Progenitor cell of endocrine pancreas (in vitro differentiated cells): ENCODE measurements at regions not wholly inside any gene's neighbourhood (a gene's known extent, or its start where the extent isn't known, plus 50 kb on each side); places are given as distances from the start of the nearest gene placed in this dataset.

ENCODE experiments used
- DNase-seq: peaks from one replicate; pipeline ENCODE4 v3.0.0; 2021; ENCODE audit warnings: low spot score; ENCODE audit not compliant: unreplicated experiment
- H3K27ac Mint-ChIP-seq: 2 replicates; pipeline ENCODE4 v1.8.0; 2021; ENCODE audit warnings: mild to moderate bottlenecking, moderate library complexity, mixed read lengths
- H3K27me3 Mint-ChIP-seq: 2 replicates; pipeline ENCODE4 v1.8.0; 2021; ENCODE audit warnings: mixed read lengths
- H3K36me3 Mint-ChIP-seq: 2 replicates; pipeline ENCODE4 v1.8.0; 2022; ENCODE audit warnings: mixed read lengths; ENCODE audit not compliant: insufficient read depth
- H3K4me1 Mint-ChIP-seq: 2 replicates; pipeline ENCODE4 v1.8.0; 2021; ENCODE audit warnings: low read depth, mixed read lengths
- H3K4me3 Mint-ChIP-seq: 2 replicates; pipeline ENCODE4 v1.8.0; 2021; ENCODE audit warnings: low read depth, mild to moderate bottlenecking, moderate library complexity, mixed read lengths
- H3K9me3 Mint-ChIP-seq: 2 replicates; pipeline ENCODE4 v1.8.0; 2021; ENCODE audit warnings: low read depth, mixed read lengths
- CTCF ChIP-seq: fragments of 200-600 bp; sonication (generic); IDR thresholded peaks from one replicate; pipeline ENCODE4 v1.5.0; 2021; ENCODE audit warnings: antibody characterized with exemption, mild to moderate bottlenecking; ENCODE audit not compliant: unreplicated experiment

DNA sequence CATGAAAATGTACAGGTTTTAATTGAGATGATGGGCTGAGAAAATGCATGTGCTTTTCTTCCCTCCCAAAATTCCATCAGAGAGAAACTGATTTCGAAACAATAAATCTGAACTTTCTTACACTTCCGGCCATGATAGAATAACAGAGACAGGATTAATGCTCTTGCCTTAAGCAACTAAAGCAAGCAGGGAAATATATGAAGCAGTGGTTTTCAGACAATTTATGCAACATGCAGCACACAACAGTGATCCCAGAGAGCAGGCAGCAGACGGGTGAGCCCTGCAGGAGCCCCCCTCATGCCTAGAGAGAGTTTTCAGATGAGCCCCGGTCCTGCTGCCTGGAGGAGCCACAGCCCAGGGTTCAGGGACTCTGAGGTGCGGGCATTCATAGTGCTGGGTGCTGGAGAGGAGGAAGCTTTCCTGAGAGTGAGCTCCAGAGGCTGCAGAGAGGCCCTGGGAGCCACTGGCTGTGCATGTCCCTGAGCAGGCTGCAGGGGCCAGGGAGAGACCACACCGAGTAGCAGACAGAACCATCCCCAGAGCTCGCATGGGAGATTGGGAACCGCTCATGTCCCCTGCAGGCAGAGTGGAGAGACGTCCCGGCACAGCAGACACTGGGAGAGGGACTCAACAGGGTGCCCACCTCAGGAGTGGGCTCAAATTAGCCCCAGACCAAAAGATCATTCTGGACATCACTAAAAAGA, 143.5 kb downstream of the OLFM1 start:
- DNase-seq, result no peak
- Mint-ChIP-seq H3K27ac (no peak overlapping the region), H3K9me3 (peaks cover 10% of the 10 kb centered on the region), H3K36me3 (no peaks in the 10 kb centered on the region), H3K27me3 (peaks cover 40% of the 10 kb centered on the region), H3K4me3 (no peak overlapping the region), H3K4me1 (no peaks in the 10 kb centered on the region)
- TF ChIP-seq CTCF, result no peak

- Mint-ChIP-seq H3K27ac (no peak overlapping the region), H3K4me3 (no peak overlapping the region), H3K4me1 (no peaks in the 10 kb centered on the region), H3K9me3 (peaks cover 1% of the 10 kb centered on the region), H3K27me3 (peaks cover 26% of the 10 kb centered on the region), H3K36me3 (no peaks in the 10 kb centered on the region)
- TF ChIP-seq CTCF, result no peak
- no peak for DNase-seq
Observed at GRCh38 chr9:135239100-135239768, 151.8 kb downstream of the OLFM1 start.

DNA sequence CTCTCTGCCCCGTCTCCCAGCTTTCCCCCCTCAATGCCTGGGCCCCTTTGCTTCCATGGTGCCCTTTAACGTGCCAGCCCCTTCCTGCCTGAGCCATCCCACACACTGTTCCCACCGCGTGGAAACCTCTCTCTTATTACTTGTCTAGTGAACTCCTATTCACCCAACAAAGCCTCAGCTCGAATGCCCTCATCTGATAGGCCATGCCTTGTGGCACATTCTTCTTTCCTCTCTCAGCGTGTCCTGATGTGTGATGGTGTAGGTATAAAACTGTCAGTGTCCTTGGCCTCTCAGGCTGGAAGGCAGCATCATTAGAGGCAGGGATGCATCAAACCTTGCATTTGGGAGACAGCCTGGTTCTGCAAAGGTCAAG, 152.3 kb downstream of the OLFM1 start:
- Mint-ChIP-seq H3K27me3 (peaks cover 26% of the 10 kb centered on the region), H3K36me3 (no peaks in the 10 kb centered on the region), H3K9me3 (no peaks in the 10 kb centered on the region), H3K4me1 (no peaks in the 10 kb centered on the region), H3K27ac (no peak overlapping the region), H3K4me3 (no peak overlapping the region)
- no peak for TF ChIP-seq CTCF
- no peak for DNase-seq

DNA sequence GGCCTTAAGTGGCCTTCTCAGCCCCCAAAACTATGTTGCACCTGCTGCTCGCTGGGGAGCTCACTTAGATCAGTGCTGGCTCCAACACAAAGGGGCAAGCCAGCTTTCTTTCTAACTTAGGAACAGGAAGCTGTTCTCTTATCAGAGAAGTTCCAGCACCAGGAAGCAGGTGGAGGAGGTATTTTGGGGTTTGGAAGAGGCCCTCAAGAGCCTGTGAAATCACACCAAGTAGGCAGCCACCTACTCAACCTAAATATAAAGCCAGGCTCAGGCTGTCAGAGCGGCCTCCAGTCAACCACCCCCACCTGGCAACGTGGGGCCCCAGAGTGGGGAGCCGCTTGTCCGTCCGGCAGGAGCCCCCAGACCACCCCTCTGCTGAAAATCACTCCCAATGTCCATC, 152.8 kb downstream of the OLFM1 start:
- no peak for TF ChIP-seq CTCF
- H3K4me3 Mint-ChIP-seq, result no peak overlapping the region
- DNase-seq, result no peak
- peaks cover 29% of the 10 kb centered on the region for H3K27me3 Mint-ChIP-seq
- H3K9me3 Mint-ChIP-seq, result no peaks in the 10 kb centered on the region
- H3K4me1 Mint-ChIP-seq, result no peaks in the 10 kb centered on the region
- no peaks in the 10 kb centered on the region for H3K36me3 Mint-ChIP-seq
- H3K27ac Mint-ChIP-seq, result no peak overlapping the region

GRCh38 chr9:135240871-135241311, 153.4 kb downstream of the OLFM1 start:
- no peak overlapping the region for H3K27ac Mint-ChIP-seq
- DNase-seq, result no peak
- H3K4me3 Mint-ChIP-seq, result no peak overlapping the region
- no peaks in the 10 kb centered on the region for H3K36me3 Mint-ChIP-seq
- H3K4me1 Mint-ChIP-seq, result no peaks in the 10 kb centered on the region
- TF ChIP-seq CTCF, result no peak
- no peaks in the 10 kb centered on the region for H3K9me3 Mint-ChIP-seq
- H3K27me3 Mint-ChIP-seq, result peaks cover 29% of the 10 kb centered on the region
